NCI-H1105 (cell line): ENCODE measurements at regions not wholly inside any gene's neighbourhood (a gene's known extent, or its start where the extent isn't known, plus 50 kb on each side); places are given as distances from the start of the nearest gene placed in this dataset.

Experiments
- DNase-seq: peaks from one replicate; lab custom pipeline; 2025; lab: John Stamatoyannopoulos, UW

GRCh38 chr2:12254280-12254860, 462.4 kb upstream of the TRIB2 start:
- DNase-seq: no peak

DNA sequence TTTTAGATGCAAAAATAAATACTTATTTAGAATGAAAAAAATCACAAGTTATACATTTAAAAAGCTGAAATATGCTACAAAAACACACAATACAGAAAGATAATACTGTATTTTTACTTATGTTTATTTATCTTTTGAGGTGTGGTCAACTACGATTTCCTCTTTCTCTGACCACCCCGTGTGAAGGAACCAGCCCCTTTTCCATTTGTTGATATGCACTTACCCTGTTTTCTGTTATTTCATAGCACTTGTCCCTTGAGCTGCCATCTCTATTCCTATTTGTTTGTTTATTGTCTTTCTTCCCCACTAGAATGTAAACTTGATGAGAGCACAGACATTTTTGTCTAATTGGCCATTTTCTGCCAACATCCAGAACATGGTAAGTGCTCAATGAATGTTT, 460.5 kb upstream of the TRIB2 start:
- DNase-seq: no peak

- no peak for DNase-seq
Measured at GRCh38 chr2:12257476-12257875, 459.3 kb upstream of the TRIB2 start.

DNA sequence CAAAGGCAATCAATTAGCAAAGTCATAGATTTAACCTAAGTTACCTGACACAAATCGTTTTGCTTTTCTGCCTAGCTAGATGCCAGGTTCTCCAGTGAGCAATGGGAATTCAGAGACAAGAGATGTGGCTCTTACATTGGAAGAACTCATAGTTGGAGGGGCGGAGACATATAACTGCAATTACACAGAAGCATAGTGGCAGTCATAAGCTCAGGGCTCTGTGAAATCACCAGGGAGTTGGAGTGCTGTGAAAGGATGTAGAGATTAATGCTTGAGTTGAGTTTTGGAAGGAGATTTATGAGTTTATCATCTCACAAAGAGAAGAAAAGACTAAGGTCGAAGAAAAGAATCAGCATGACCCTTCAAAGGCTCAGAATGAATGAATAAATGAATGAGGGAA, 457.2 kb upstream of the TRIB2 start:
- no peak for DNase-seq

DNA sequence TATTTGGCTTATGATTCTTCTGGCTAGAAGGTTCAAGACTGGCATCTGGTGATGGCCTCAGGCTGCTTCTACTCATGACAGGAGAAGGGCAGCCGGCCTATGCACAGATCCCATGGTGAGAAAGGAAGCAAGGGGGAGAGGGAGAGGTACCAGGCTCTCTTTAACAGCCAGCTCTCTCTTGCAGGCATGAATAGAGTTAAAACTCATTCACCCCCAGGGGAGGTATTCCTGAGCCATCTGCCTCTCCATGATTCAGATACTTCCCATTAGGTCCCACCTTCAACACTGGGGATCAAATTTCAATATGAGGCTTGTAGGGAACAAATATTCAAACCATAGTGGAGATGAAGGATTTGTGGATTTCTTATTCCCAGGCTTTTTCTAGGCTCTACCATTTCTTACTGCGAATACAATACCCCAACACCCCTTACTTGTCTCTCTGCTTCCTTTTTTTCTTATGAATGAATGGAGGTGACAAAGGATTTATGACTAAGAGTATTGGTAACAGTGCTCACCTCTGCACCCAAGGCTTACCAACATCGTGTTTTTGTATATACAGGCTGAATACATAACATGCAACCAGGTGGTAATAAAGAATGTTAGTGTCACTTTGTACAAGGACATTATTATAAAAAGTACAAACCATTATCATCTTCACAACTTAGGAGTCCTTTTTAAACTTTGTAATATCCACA, 454.6 kb upstream of the TRIB2 start:
- DNase-seq: peak; percentile 1

GRCh38 chr2:12262681-12263436, 453.9 kb upstream of the TRIB2 start:
- no peak for DNase-seq

DNA sequence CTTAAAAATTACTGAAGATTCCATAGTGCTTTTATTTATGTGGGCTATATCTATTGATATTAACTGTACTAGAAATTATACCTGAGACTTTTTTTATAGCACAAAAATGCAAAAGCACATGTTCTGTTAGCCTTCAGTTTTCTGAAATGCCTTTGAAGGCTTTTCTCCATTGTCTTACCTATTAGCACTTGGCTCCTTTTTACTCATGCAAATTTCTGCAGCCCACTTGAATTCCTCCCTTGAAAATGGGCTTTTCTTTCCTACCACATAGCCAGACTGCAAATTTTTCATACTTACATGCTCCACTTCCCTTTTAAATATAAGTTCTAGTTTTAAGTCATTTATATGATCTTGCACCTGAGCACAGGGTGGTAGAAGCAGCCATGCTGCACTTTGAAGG, 453.0 kb upstream of the TRIB2 start:
- DNase-seq: no peak

- DNase-seq: no peak
Measured at GRCh38 chr2:12264146-12264545, 452.6 kb upstream of the TRIB2 start.

DNA sequence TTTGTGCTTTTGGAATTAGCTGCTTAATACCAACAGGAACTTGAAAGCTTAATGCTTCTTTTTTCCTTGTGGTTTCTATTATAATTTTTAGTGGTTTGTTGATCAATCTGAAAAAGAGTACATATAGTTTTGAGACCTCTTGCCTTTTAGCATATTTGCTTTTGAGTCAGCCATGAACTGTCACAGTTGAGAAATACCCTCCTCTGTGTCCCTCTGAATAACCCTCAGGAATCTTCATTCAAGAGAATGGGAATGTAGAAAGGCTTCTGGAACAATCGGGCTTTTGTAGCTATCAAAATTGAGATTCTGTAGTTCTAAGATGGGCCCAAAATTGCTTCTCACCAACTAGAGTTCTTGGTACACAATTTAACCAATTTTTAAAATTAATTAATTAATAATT, 451.1 kb upstream of the TRIB2 start:
- no peak for DNase-seq

DNA sequence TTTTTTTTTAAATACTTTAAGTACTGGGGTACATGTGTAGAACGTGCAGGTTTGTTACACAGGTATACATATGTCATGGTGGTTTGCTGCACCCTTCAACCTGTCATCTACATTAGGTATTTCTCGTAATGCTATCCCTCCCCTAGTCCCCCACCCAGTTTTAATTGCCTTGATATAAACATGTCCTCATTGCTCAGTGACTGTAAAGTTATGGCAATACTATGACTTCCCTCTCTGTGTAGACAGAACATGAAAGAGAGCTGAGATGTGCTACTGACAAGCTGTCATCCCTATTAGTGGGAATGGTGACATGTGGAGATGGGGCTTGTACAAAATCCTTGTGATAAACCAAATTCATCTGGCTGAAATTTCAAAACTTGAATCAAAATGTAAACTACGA, 449.7 kb upstream of the TRIB2 start:
- no peak for DNase-seq

GRCh38 chr2:12269041-12269972, 447.4 kb upstream of the TRIB2 start:
- DNase-seq: no peak

DNA sequence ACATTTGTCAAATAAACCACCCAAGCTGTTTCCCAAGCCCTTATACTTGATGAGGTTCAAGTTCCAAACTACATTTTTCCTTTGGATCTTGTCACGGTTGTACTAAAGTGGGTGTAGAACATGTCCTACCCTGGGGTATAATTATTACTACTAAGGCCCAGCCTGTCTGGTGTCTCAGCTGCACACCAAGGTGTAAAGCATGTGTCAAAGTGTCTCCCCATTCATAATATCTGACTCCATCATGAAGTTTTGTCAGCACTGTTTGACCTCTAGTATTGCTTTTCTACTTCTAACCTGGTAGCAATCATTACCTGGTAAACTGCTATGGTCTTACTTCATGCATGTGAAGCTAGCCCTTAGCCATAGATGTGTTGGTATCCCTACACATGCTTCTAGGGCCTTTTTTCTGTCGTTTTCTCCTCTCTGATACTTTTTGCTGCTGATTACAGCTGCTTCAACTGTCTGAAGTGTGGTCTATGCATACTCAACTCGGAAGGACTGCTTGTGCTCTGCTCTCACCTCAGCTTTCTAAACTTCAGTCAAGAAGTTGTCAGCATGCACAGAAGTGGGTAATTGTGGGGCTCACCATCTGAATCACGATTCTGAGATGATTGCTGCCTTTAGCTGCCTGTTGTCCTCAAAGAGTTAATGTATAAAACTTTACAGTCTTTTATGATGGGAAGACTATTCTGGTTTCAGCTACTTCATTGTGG, 445.7 kb upstream of the TRIB2 start:
- DNase-seq: no peak

DNA sequence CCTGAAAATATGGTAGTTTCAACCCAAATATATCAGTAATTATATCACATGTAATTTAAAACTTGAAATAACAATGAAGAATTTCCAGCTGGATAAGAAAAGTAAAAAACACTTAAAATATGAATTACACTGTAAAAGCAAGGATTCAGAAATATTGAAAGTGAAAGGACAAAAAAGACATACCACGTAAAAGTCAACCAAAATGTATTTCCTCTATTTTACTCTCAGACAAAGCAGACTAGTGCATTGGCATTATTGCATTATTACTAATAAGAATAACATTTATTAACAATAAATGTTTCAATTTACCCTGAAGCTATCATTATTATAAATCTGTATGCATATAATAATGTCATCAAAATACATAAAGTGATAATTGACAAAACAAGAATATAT, 445.1 kb upstream of the TRIB2 start:
- no peak for DNase-seq

GRCh38 chr2:12273111-12273510, 443.6 kb upstream of the TRIB2 start:
- no peak for DNase-seq

DNA sequence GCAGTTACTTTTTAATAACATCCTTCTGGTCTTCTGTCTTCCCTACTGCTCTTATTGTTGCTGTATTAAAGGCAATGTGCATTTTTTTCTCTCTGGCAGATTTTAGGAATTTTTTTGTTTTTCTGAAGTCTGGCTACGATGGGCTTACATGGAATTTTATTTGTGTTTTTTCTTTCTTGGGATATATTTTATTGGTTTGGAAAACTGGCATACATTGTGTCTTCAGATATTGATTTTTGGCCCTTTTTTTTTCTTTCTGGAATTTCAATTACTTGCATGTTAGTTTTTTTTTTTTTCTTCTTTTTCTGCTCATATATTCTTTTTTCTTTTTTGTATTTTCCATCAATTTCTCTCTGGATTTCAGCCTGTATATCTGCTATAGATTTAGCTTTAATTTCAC, 442.1 kb upstream of the TRIB2 start:
- DNase-seq: no peak

DNA sequence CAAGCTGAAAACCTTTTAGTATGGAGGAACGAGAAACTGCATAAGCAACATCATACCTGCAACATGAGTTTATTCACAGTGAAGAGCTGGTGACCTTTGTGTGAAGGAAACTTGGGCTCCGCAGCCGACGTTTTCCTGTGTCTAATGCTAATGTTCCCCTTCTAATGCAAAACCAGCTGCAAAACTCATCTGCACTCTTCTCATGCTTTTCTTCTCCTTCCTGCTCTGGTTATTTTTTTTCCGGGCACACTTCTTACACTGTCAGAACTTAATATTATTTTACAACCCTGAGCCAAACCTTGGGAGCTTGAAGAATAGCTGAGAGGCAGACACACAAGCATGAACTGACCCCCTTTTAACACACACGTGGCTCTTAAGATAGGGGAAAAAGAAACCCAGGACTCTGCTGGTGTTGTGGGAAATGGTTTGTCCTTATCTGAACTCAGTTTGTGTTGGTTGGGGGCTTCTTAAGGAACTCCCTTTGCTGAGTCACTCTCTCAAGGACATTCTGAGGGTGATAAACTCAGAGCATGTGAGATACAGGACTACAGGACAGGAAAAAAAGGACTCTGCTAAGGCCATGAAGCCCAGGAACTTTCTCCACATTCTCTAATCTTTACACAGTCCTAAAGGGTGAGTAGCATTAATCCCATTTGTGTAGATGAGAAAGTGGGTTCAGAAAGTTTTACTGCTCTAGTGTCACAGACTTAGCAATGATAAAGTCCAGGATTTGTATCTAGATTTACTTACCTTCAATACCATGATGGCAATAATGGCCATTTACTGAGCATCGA, 439.3 kb upstream of the TRIB2 start:
- no peak for DNase-seq

GRCh38 chr2:12278217-12278750, 438.5 kb upstream of the TRIB2 start:
- no peak for DNase-seq

- DNase-seq: no peak
Measured at GRCh38 chr2:12282780-12283695, 433.7 kb upstream of the TRIB2 start.

GRCh38 chr2:12284037-12284436, 432.7 kb upstream of the TRIB2 start:
- DNase-seq: no peak
